HepG2 (cell line): ENCODE measurements at regions not wholly inside any gene's neighbourhood (a gene's known extent, or its start where the extent isn't known, plus 50 kb on each side); places are given as distances from the start of the nearest gene placed in this dataset.

ENCODE experiments used
- ATAC-seq: fragments of 200-7000 bp; cut with Tn5 transposase; 3 replicates; pipeline ENCODE4 v1.9.1; 2020; ENCODE audit warnings: mild to moderate bottlenecking, moderate library complexity
- BruUV-seq: library from RNA; stranded (reverse); fragments of 400-500 nt; replicated peaks from 2 replicates; lab custom pipeline; 2021; lab: Mats Ljungman, UMichigan
- CTCF ChIA-PET: fragments of 300-600 bp; formaldehyde crosslinking; extraction: SDS; loops from one replicate; lab custom pipeline; 2021; ENCODE audit warnings: low total read pairs, inconsistent platforms, low intra/inter-chr PET ratio; lab: Yijun Ruan, JAX
- POLR2A ChIA-PET: fragments of 350-600 bp; sonication (Branson Sonifier 250); formaldehyde crosslinking; loops from one replicate; lab custom pipeline; 2020; ENCODE audit warnings: antibody characterized with exemption, inconsistent platforms; lab: Yijun Ruan, JAX
- DNase-seq: peaks from one replicate; pipeline ENCODE4 v3.0.0-alpha.2; 2015; ENCODE audit warnings: low spot score
- FAIRE-seq: peaks from 3 replicates; lab custom pipeline; 2011; peaks lifted over from hg19 to GRCh38; lab: Jason Lieb, UNC
- H2AFZ ChIP-seq: one replicate; pipeline ENCODE4 v1.6.1; 2011; ENCODE audit warnings: low read length, inconsistent platforms
- H3K27ac ChIP-seq: fragments of 300-600 bp; 3 replicates; pipeline ENCODE4 v1.8.0; 2011; ENCODE audit warnings: mixed run types, mild to moderate bottlenecking, mixed read lengths, low read length, inconsistent platforms; ENCODE audit not compliant: insufficient read depth; ENCODE audit errors: extremely low read length
- H3K27me3 ChIP-seq, 2 experiments: fragments of 200-600 bp in 1 of 2; 2 replicates in 1 of 2; 3 replicates in 1 of 2; pipeline versions ENCODE4 v1.6.0 to v1.8.0; 2011; ENCODE audit warnings: low read length in 2 of 2, mild to moderate bottlenecking in 2 of 2, moderate library complexity in 2 of 2, inconsistent platforms in 1 of 2; ENCODE audit not compliant: insufficient read depth in 2 of 2, control insufficient read depth in 1 of 2
- H3K36me3 ChIP-seq, 2 experiments: fragments of 200-600 bp in 1 of 2; replicated peaks in 1 of 2; 2 replicates in 1 of 2; 3 replicates in 1 of 2; pipeline versions ENCODE4 v1.5.1 to v1.8.0; 2011; ENCODE audit warnings: low read length in 2 of 2, inconsistent platforms in 1 of 2; ENCODE audit not compliant: insufficient read depth in 2 of 2, control insufficient read depth in 1 of 2
- H3K4me1 ChIP-seq: 2 replicates; pipeline ENCODE4 v1.5.1; 2012; ENCODE audit warnings: low read length, inconsistent platforms; ENCODE audit not compliant: insufficient read depth
- H3K4me2 ChIP-seq: 2 replicates; pipeline ENCODE4 v1.6.0; 2011; ENCODE audit warnings: low read depth, low read length, inconsistent platforms
- H3K4me3 ChIP-seq, 3 experiments: fragments of 200-600 bp in 1 of 3; sonication (generic), shearing (Covaris generic) in 1 of 3; replicated peaks in 1 of 3; 2 replicates each; pipeline ENCODE4 v1.5.1; 2011 to 2016; ENCODE audit warnings: low read length in 3 of 3, inconsistent platforms in 2 of 3, low read depth in 2 of 3, mild to moderate bottlenecking in 2 of 3, control low read depth in 1 of 3, mixed read lengths in 1 of 3; ENCODE audit not compliant: insufficient read depth in 1 of 3
- H3K79me2 ChIP-seq: one replicate; pipeline ENCODE4 v1.6.1; 2011; ENCODE audit warnings: low read length, inconsistent platforms; ENCODE audit not compliant: insufficient read depth
- H3K9ac ChIP-seq: 2 replicates; pipeline ENCODE4 v1.6.0; 2011; ENCODE audit warnings: mild to moderate bottlenecking, low read depth, low read length, inconsistent platforms; ENCODE audit not compliant: insufficient read depth
- H3K9me3 ChIP-seq: 2 replicates; pipeline ENCODE4 v1.5.1; 2012; ENCODE audit warnings: mild to moderate bottlenecking, low read length
- H4K20me1 ChIP-seq: 2 replicates; pipeline ENCODE4 v1.6.0; 2011; ENCODE audit warnings: inconsistent platforms, mild to moderate bottlenecking, low read length, moderate library complexity; ENCODE audit not compliant: insufficient read depth
- CTCF ChIP-seq: sonication (generic); formaldehyde crosslinking; IDR thresholded peaks from 2 replicates; pipeline ENCODE4 v1.5.0; 2020; ENCODE audit warnings: mild to moderate bottlenecking, missing genetic modification reagents, moderate library complexity
- HCFC1 ChIP-seq: fragments of 150-350 bp; IDR thresholded peaks from 2 replicates; pipeline ENCODE4 v1.6.1; 2014; ENCODE audit warnings: low read depth, low read length
- HDAC2 ChIP-seq: sonication (generic); formaldehyde crosslinking; IDR thresholded peaks from 2 replicates; pipeline ENCODE4 v1.4.0; 2020; ENCODE audit warnings: missing genetic modification reagents
- MAF1 ChIP-seq: sonication (generic); formaldehyde crosslinking; IDR thresholded peaks from 2 replicates; pipeline ENCODE4 v1.5.0; 2020; ENCODE audit warnings: missing genetic modification reagents, borderline replicate concordance
- MYNN ChIP-seq: sonication (generic); formaldehyde crosslinking; IDR thresholded peaks from 2 replicates; pipeline ENCODE4 v1.4.0; 2020; ENCODE audit warnings: mild to moderate bottlenecking, low read depth, missing genetic modification reagents
- POLR2AphosphoS2 ChIP-seq: IDR thresholded peaks from 2 replicates; pipeline ENCODE4 v1.6.1; 2011; ENCODE audit warnings: low read depth, low read length, improper control_type of control experiment
- SIX1 ChIP-seq: sonication (generic); formaldehyde crosslinking; IDR thresholded peaks from 2 replicates; pipeline ENCODE4 v1.4.0; 2020; ENCODE audit warnings: missing genetic modification reagents, borderline replicate concordance
- SIX4 ChIP-seq: sonication (generic); formaldehyde crosslinking; IDR thresholded peaks from 2 replicates; pipeline ENCODE4 v1.4.0; 2020; ENCODE audit warnings: missing genetic modification reagents
- SP4 ChIP-seq: sonication (generic); formaldehyde crosslinking; IDR thresholded peaks from 2 replicates; pipeline ENCODE4 v1.8.1; 2023; ENCODE audit warnings: mild to moderate bottlenecking, missing genetic modification reagents
- STAG1 ChIP-seq: sonication (generic); formaldehyde crosslinking; IDR thresholded peaks from 2 replicates; pipeline ENCODE4 v1.4.0; 2020; ENCODE audit warnings: missing genetic modification reagents
- TRIM22 ChIP-seq: fragments of 450-650 bp; IDR thresholded peaks from 2 replicates; pipeline ENCODE4 v1.6.1; 2017
- ZBTB49 ChIP-seq: sonication (generic); formaldehyde crosslinking; IDR thresholded peaks from 2 replicates; pipeline ENCODE4 v1.4.0; 2020; ENCODE audit warnings: missing genetic modification reagents, borderline replicate concordance
- ZBTB7A ChIP-seq: sonication (generic); formaldehyde crosslinking; IDR thresholded peaks from 2 replicates; pipeline ENCODE4 v1.8.0; 2022; ENCODE audit warnings: mild to moderate bottlenecking, missing genetic modification reagents
- ZNF138 ChIP-seq: sonication (generic); formaldehyde crosslinking; IDR thresholded peaks from 2 replicates; pipeline ENCODE4 v1.5.0; 2020; ENCODE audit warnings: mild to moderate bottlenecking, low read depth, missing genetic modification reagents
- WGBS: methylation state at CpG from one replicate; pipeline ENCODE4 v1.1.6; 2017; ENCODE audit warnings: low lambda C conversion rate; 5-methylcytosine and 5-hydroxymethylcytosine counted together
- in situ Hi-C: cut with HindIII; loops from 2 replicates; pipeline ENCODE4 v1.10.0; 2017; ENCODE audit warnings: low pct_unique_long_range_greater_than_20kb; ENCODE audit not compliant: extremely low pct_ligation_motif_present
- intact Hi-C: fragments of 100-400 bp; cut with micrococcal nuclease; formaldehyde crosslinking; loops from one replicate; pipeline ENCODE4 v1.10.0; 2022; ENCODE audit not compliant: unreplicated experiment

GRCh38 chr3:72266016-72266370 lies 481.0 kb upstream of the PROK2 start (continued):
- TF ChIP-seq ZBTB49 (CRISPR knock-in tag): no peak
- no peak for TF ChIP-seq ZBTB7A (CRISPR knock-in tag)

- H4K20me1 ChIP-seq: no peaks in the 10 kb centered on the region
- no TSS peak for BruUV-seq
- no peaks in the 10 kb centered on the region for H3K79me2 ChIP-seq
- WGBS: 10% methylated on average over 9 of the region's 9 CpGs
- H3K4me1 ChIP-seq: peaks cover 20% of the 10 kb centered on the region
- POLR2A ChIA-PET: no interaction called here
- intact Hi-C loops (loop anchor here (2.0 kb wide), 1 partner anchor 391 kb away; no protein-coding TSS in a partner anchor), in situ Hi-C loops (loop anchor here (5.0 kb wide), 1 partner anchor 308 kb away; no protein-coding TSS in a partner anchor)
- H3K27me3 ChIP-seq: no peaks in the 10 kb centered on the region; a peak in 1 of 5 replicates
- FAIRE-seq: no peak
- no peaks in the 10 kb centered on the region for H3K36me3 ChIP-seq
- H3K27ac ChIP-seq: no peak overlapping the region
- H3K4me3 ChIP-seq: no peak overlapping the region
- no peaks in the 10 kb centered on the region for H3K9me3 ChIP-seq
- no peak overlapping the region for H3K9ac ChIP-seq
- ATAC-seq: no peak; the same call in 2 of the 3 replicates
- CTCF ChIA-PET: no interaction called here
- no peak overlapping the region for H3K4me2 ChIP-seq
- no peak overlapping the region for H2AFZ ChIP-seq
- no peak for DNase-seq
- TF ChIP-seq HDAC2 (CRISPR knock-in tag): no peak
- TF ChIP-seq POLR2AphosphoS2: no peak
- no peak for TF ChIP-seq MAF1 (CRISPR knock-in tag)
- TF ChIP-seq SIX4 (CRISPR knock-in tag): peak; percentile 83
- TF ChIP-seq SP4 (CRISPR knock-in tag): no peak
- TF ChIP-seq MYNN (CRISPR knock-in tag): no peak
- peak; percentile 95 for TF ChIP-seq SIX1 (CRISPR knock-in tag)
- no peak for TF ChIP-seq ZNF138 (CRISPR knock-in tag)
- TF ChIP-seq CTCF: peak; percentile 44
- no peak for TF ChIP-seq HCFC1
- TF ChIP-seq STAG1 (CRISPR knock-in tag): peak; percentile 69
- no peak for TF ChIP-seq TRIM22
These were observed 480.5 kb upstream of the PROK2 start for GRCh38 chr3:72265256-72266015.
